H1 (cell line): ENCODE measurements at regions not wholly inside any gene's neighbourhood (a gene's known extent, or its start where the extent isn't known, plus 50 kb on each side); places are given as distances from the start of the nearest gene placed in this dataset.
"Not testable (repeated sequence)": the region's sequence is repeated elsewhere in the genome, so short reads cannot be mapped to it uniquely, and the experiment has no call there.

Experiments
- CTCF ChIA-PET: fragments of 300-600 bp; sonication (Branson Sonifier 250); formaldehyde crosslinking; loops from one replicate; lab custom pipeline; 2021; ENCODE audit not compliant: partially characterized antibody; lab: Charles Lee
- POLR2A ChIA-PET: fragments of 300-600 bp; sonication (Branson Sonifier 250); formaldehyde crosslinking; loops from one replicate; lab custom pipeline; 2021; ENCODE audit warnings: inconsistent platforms; ENCODE audit not compliant: partially characterized antibody; lab: Charles Lee
- DNase-seq, 2 experiments: peaks; one replicate each; pipeline versions ENCODE4 v3.0.0 to v3.0.0-alpha.2; 2010 to 2022; ENCODE audit warnings: low spot score in 2 of 2, low read depth in 1 of 2, mixed read lengths in 1 of 2
- FAIRE-seq: peaks from 2 replicates; lab custom pipeline; 2011; peaks lifted over from hg19 to GRCh38; lab: Jason Lieb, UNC
- H2AFZ ChIP-seq: 2 replicates; pipeline ENCODE4 v1.8.1; 2012; ENCODE audit warnings: low read length, inconsistent platforms
- H2AK5ac ChIP-seq: 2 replicates; pipeline ENCODE4 v1.6.1; 2013; ENCODE audit warnings: low read depth, low read length
- H2BK120ac ChIP-seq: replicated peaks from 2 replicates; pipeline ENCODE3; 2013; ENCODE audit warnings: low read depth, low read length, inconsistent platforms
- H2BK12ac ChIP-seq: 2 replicates; pipeline ENCODE4 v1.6.1; 2013; ENCODE audit warnings: low read depth, low read length
- H2BK15ac ChIP-seq: 2 replicates; pipeline ENCODE4 v1.6.1; 2013; ENCODE audit warnings: low read length
- H2BK20ac ChIP-seq: 2 replicates; pipeline ENCODE4 v1.6.1; 2013; ENCODE audit warnings: low read length
- H2BK5ac ChIP-seq: 2 replicates; pipeline ENCODE4 v1.6.1; 2013; ENCODE audit warnings: low read depth, low read length
- H3K14ac ChIP-seq: 2 replicates; pipeline ENCODE4 v1.6.1; 2013; ENCODE audit warnings: inconsistent platforms; ENCODE audit not compliant: insufficient read length
- H3K18ac ChIP-seq: 2 replicates; pipeline ENCODE4 v1.6.1; 2013; ENCODE audit warnings: low read length; ENCODE audit errors: extremely low read depth
- H3K23ac ChIP-seq: 2 replicates; pipeline ENCODE4 v1.6.1; 2013; ENCODE audit warnings: inconsistent platforms; ENCODE audit not compliant: insufficient read length
- H3K23me2 ChIP-seq: 2 replicates; pipeline ENCODE4 v1.6.1; 2013; ENCODE audit warnings: low read depth, low read length
- H3K27ac ChIP-seq: 2 replicates; pipeline ENCODE4 v1.6.1; 2011; ENCODE audit warnings: low read depth, low read length, inconsistent platforms
- H3K27me3 ChIP-seq, 4 experiments: replicated peaks in 1 of 4; 1 replicate in 1 of 4; 2 replicates in 3 of 4; pipeline versions ENCODE4 v1.6.1 to v1.8.1; 2011 to 2013; ENCODE audit warnings: low read length in 3 of 4, mild to moderate bottlenecking in 3 of 4, inconsistent platforms in 2 of 4, mixed read lengths in 2 of 4, moderate library complexity in 1 of 4; ENCODE audit not compliant: control insufficient read depth in 3 of 4, insufficient read depth in 3 of 4; ENCODE audit errors: extremely low read depth in 1 of 4
- H3K36me3 ChIP-seq, 4 experiments: 2 replicates each; pipeline versions ENCODE4 v1.6.1 to v1.8.1; 2011 to 2013; ENCODE audit warnings: mild to moderate bottlenecking in 4 of 4, low read length in 3 of 4, moderate library complexity in 2 of 4, control low read depth in 1 of 4, inconsistent platforms in 1 of 4; ENCODE audit not compliant: insufficient read depth in 4 of 4, control insufficient read depth in 2 of 4
- H3K4ac ChIP-seq: replicated peaks from 2 replicates; pipeline ENCODE3; 2013; ENCODE audit warnings: low read length, low read depth, mixed read lengths, inconsistent platforms; ENCODE audit not compliant: insufficient read length
- H3K4me1 ChIP-seq, 4 experiments: replicated peaks in 1 of 4; 1 replicate in 1 of 4; 2 replicates in 3 of 4; pipeline versions ENCODE4 v1.6.1 to v1.8.1; 2011 to 2013; ENCODE audit warnings: low read length in 3 of 4, inconsistent platforms in 2 of 4, mixed read lengths in 1 of 4; ENCODE audit not compliant: insufficient read depth in 4 of 4, control insufficient read depth in 3 of 4
- H3K4me2 ChIP-seq, 2 experiments: 2 replicates each; pipeline versions ENCODE4 v1.6.1 to v1.8.1; 2011 to 2013; ENCODE audit warnings: low read depth in 2 of 2, low read length in 2 of 2, control low read depth in 1 of 2, inconsistent platforms in 1 of 2, mild to moderate bottlenecking in 1 of 2; ENCODE audit not compliant: insufficient read depth in 1 of 2
- H3K4me3 ChIP-seq, 4 experiments: fragments of 200-600, 300-600 bp in 1 of 4; sonication (generic), shearing (Covaris generic), sonication (Bioruptor Twin) in 1 of 4; 2 replicates each; pipeline versions ENCODE4 v1.5.1 to v1.8.1; 2011 to 2016; ENCODE audit warnings: low read length in 4 of 4, low read depth in 3 of 4, control low read depth in 2 of 4, inconsistent platforms in 2 of 4, mild to moderate bottlenecking in 2 of 4, mixed read lengths in 1 of 4, moderate library complexity in 1 of 4; ENCODE audit not compliant: insufficient read depth in 2 of 4; ENCODE audit errors: extremely low read depth in 1 of 4
- H3K56ac ChIP-seq: replicated peaks from 2 replicates; pipeline ENCODE3; 2013; ENCODE audit warnings: low read depth, mild to moderate bottlenecking, mixed read lengths, low read length, inconsistent platforms; ENCODE audit not compliant: insufficient read length
- H3K79me1 ChIP-seq: 2 replicates; pipeline ENCODE4 v1.6.1; 2013; ENCODE audit warnings: low read depth, low read length, control low read depth
- H3K79me2 ChIP-seq, 2 experiments: 2 replicates each; pipeline versions ENCODE4 v1.6.1 to v1.8.1; 2012 to 2013; ENCODE audit warnings: low read length in 2 of 2, mild to moderate bottlenecking in 2 of 2, inconsistent platforms in 1 of 2; ENCODE audit not compliant: insufficient read depth in 2 of 2, control insufficient read depth in 1 of 2
- H3K9ac ChIP-seq, 4 experiments: replicated peaks in 1 of 4; 1 replicate in 1 of 4; 2 replicates in 3 of 4; pipeline versions ENCODE4 v1.6.1 to v1.8.1; 2011 to 2013; ENCODE audit warnings: low read depth in 3 of 4, low read length in 3 of 4, control low read depth in 2 of 4, mild to moderate bottlenecking in 2 of 4, moderate library complexity in 2 of 4, inconsistent platforms in 1 of 4; ENCODE audit errors: extremely low read depth in 1 of 4
- H3K9me3 ChIP-seq, 2 experiments: 2 replicates each; pipeline versions ENCODE4 v1.6.1 to v1.8.1; 2012 to 2013; ENCODE audit warnings: mild to moderate bottlenecking in 2 of 2, moderate library complexity in 2 of 2, control low read depth in 1 of 2, inconsistent platforms in 1 of 2, low read depth in 1 of 2, low read length in 1 of 2, mixed read lengths in 1 of 2; ENCODE audit not compliant: insufficient read depth in 2 of 2
- H4K20me1 ChIP-seq, 2 experiments: replicated peaks in 1 of 2; 2 replicates each; pipeline versions ENCODE3 to v1.8.1; 2011 to 2013; ENCODE audit warnings: inconsistent platforms in 2 of 2, low read length in 2 of 2, mild to moderate bottlenecking in 1 of 2; ENCODE audit not compliant: insufficient read depth in 2 of 2, control insufficient read depth in 1 of 2
- H4K5ac ChIP-seq: 2 replicates; pipeline ENCODE4 v1.6.1; 2013; ENCODE audit warnings: low read length, low read depth, mixed read lengths, inconsistent platforms; ENCODE audit not compliant: insufficient read length
- H4K8ac ChIP-seq: 2 replicates; pipeline ENCODE4 v1.8.0; 2013; ENCODE audit warnings: mild to moderate bottlenecking, moderate library complexity, low read length, inconsistent platforms; ENCODE audit not compliant: insufficient read depth; ENCODE audit errors: extremely low read depth
- H4K91ac ChIP-seq: replicated peaks from 2 replicates; pipeline ENCODE3; 2013; ENCODE audit warnings: low read length, mixed read lengths, inconsistent platforms; ENCODE audit not compliant: insufficient read length
- WGBS, 2 experiments: shearing (Covaris generic) in 1 of 2; methylation state at CpG; one replicate each; pipeline versions ENCODE4 v1.1.6 to v1.1.7; 2013 to 2015; ENCODE audit warnings: low lambda C conversion rate in 2 of 2, mixed read lengths in 2 of 2, inconsistent platforms in 1 of 2, low coverage in 1 of 2, missing lambda C conversion rate in 1 of 2; ENCODE audit not compliant: insufficient replicate concordance in 2 of 2, insufficient coverage in 1 of 2, insufficient read length in 1 of 2; ENCODE audit errors: extremely low coverage in 1 of 2, missing lambda C conversion rate in 1 of 2; 5-methylcytosine and 5-hydroxymethylcytosine counted together

DNA sequence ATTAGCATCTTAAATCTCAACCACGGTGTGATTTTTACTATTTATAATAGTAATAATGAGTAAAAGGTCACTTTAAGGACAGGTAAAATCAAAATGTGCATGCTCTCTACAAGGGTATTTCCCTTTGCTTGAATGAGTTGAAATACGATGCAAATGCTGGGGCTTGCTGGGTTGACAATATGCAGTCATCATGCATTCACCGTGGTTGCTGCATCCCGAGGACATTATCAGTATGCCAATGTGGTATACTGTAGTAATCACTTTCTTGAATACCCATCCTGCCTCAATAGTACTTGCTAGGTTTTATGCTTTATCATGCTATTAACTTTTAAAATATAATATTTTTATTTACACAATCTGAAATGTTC is 637.9 kb downstream of the COL12A1 start:
- not testable (repeated sequence) for FAIRE-seq
- 95% methylated on average over 4 of the region's 4 CpGs; no CpG with 5 or more reads in 1 of the 2 experiments for WGBS, 2 experiments

More for the DNA sequence above, 637.9 kb downstream of the COL12A1 start:
- H3K9ac ChIP-seq, H3K4me3 ChIP-seq, H2BK12ac ChIP-seq, H2BK5ac ChIP-seq, H4K91ac ChIP-seq, H3K27me3 ChIP-seq, H2AK5ac ChIP-seq, H2BK15ac ChIP-seq, H2BK20ac ChIP-seq, H3K18ac ChIP-seq, H3K14ac ChIP-seq, H3K9me3 ChIP-seq, H2AFZ ChIP-seq, H3K4me2 ChIP-seq, H3K4ac ChIP-seq, H3K79me1 ChIP-seq, DNase-seq, H3K23me2 ChIP-seq, H3K36me3 ChIP-seq, H2BK120ac ChIP-seq, H3K23ac ChIP-seq, H3K4me1 ChIP-seq, POLR2A ChIA-PET, CTCF ChIA-PET, H3K79me2 ChIP-seq, H3K27ac ChIP-seq, H4K8ac ChIP-seq, H4K5ac ChIP-seq, H4K20me1 ChIP-seq, H3K56ac ChIP-seq: not testable (repeated sequence)
